K562 (cell line): ENCODE measurements at regions not wholly inside any gene's neighbourhood (a gene's known extent, or its start where the extent isn't known, plus 50 kb on each side); places are given as distances from the start of the nearest gene placed in this dataset.

ENCODE experiments used
- ATAC-seq: fragments of 200-7000 bp; cut with Tn5 transposase; 3 replicates; pipeline ENCODE4 v1.9.1; 2020; ENCODE audit warnings: moderate library complexity
- BruUV-seq: library from RNA; stranded (reverse); fragments of 400-500 nt; replicated peaks from 2 replicates; lab custom pipeline; 2021; lab: Mats Ljungman, UMichigan
- CTCF ChIA-PET: fragments of 300-600 bp; formaldehyde crosslinking; extraction: SDS; loops from one replicate; lab custom pipeline; 2021; ENCODE audit warnings: low intra/inter-chr PET ratio; lab: Yijun Ruan, JAX
- POLR2A ChIA-PET: fragments of 300-600, 350-650 bp; sonication (Branson Sonifier 250); formaldehyde crosslinking; extraction: SDS; loops from one replicate; lab custom pipeline; 2021; ENCODE audit warnings: antibody characterized with exemption, inconsistent platforms; lab: Yijun Ruan, JAX
- DNase-seq, 4 experiments: peaks; one replicate each; pipeline versions ENCODE4 v3.0.0 to v3.0.0-alpha.2; 2011 to 2018; ENCODE audit warnings: low spot score in 3 of 4, mixed read lengths in 3 of 4; ENCODE audit errors: extremely low read depth in 1 of 4
- FAIRE-seq: peaks from 2 replicates; lab custom pipeline; 2011; peaks lifted over from hg19 to GRCh38; lab: Jason Lieb, UNC
- H2AFZ ChIP-seq: 2 replicates; pipeline ENCODE4 v1.6.0; 2011; ENCODE audit warnings: low read depth, low read length, control low read depth, inconsistent platforms
- H3K27ac ChIP-seq: fragments of 200-600 bp; 3 replicates; pipeline ENCODE4 v1.8.0; 2011; ENCODE audit warnings: low read depth, mild to moderate bottlenecking, control low read depth, inconsistent platforms, low read length, moderate library complexity, mixed read lengths; ENCODE audit errors: extremely low read depth
- H3K27me3 ChIP-seq, 2 experiments: fragments of 300-600 bp in 1 of 2; 2 replicates in 1 of 2; 3 replicates in 1 of 2; pipeline versions ENCODE4 v1.6.0 to v1.8.0; 2011; ENCODE audit warnings: inconsistent platforms in 2 of 2, low read length in 2 of 2, mild to moderate bottlenecking in 1 of 2, mixed read lengths in 1 of 2, moderate library complexity in 1 of 2; ENCODE audit not compliant: control insufficient read depth in 2 of 2, insufficient read depth in 2 of 2
- H3K36me3 ChIP-seq: fragments of 300-600 bp; 3 replicates; pipeline ENCODE4 v1.8.0; 2011; ENCODE audit warnings: mild to moderate bottlenecking, low read length, inconsistent platforms; ENCODE audit not compliant: control insufficient read depth, insufficient read depth
- H3K4me1 ChIP-seq, 2 experiments: fragments of 200-600 bp in 1 of 2; replicated peaks in 1 of 2; 2 replicates in 1 of 2; 3 replicates in 1 of 2; pipeline versions ENCODE4 v1.5.1 to v1.8.0; 2011; ENCODE audit warnings: inconsistent platforms in 2 of 2, low read length in 2 of 2, mild to moderate bottlenecking in 1 of 2, mixed read lengths in 1 of 2, moderate library complexity in 1 of 2; ENCODE audit not compliant: control insufficient read depth in 2 of 2, insufficient read depth in 2 of 2
- H3K4me2 ChIP-seq: 2 replicates; pipeline ENCODE4 v1.6.1; 2011; ENCODE audit warnings: low read length, control low read depth, inconsistent platforms, mixed read lengths; ENCODE audit not compliant: insufficient read depth
- H3K4me3 ChIP-seq: fragments of 200-600 bp; sonication (generic), shearing (Covaris generic); 2 replicates; pipeline ENCODE4 v1.5.1; 2016; ENCODE audit warnings: control low read depth, inconsistent platforms
- H3K79me2 ChIP-seq: fragments of 200-600 bp; 3 replicates; pipeline ENCODE4 v1.8.0; 2011; ENCODE audit warnings: low read length, inconsistent platforms; ENCODE audit not compliant: control insufficient read depth, insufficient read depth
- H3K9ac ChIP-seq, 2 experiments: 2 replicates each; pipeline versions ENCODE4 v1.6.0 to v1.6.1; 2011; ENCODE audit warnings: low read depth in 2 of 2, low read length in 2 of 2, control low read depth in 1 of 2, inconsistent platforms in 1 of 2, mild to moderate bottlenecking in 1 of 2, mixed read lengths in 1 of 2; ENCODE audit not compliant: insufficient read depth in 1 of 2
- H3K9me1 ChIP-seq: one replicate; pipeline ENCODE4 v1.6.0; 2011; ENCODE audit warnings: inconsistent platforms, mild to moderate bottlenecking, low read length, moderate library complexity; ENCODE audit not compliant: control insufficient read depth, insufficient read depth
- H3K9me3 ChIP-seq: replicated peaks from 2 replicates; pipeline ENCODE4 v1.5.1; 2011; ENCODE audit warnings: low read depth, low read length, inconsistent platforms; ENCODE audit not compliant: control insufficient read depth, insufficient read depth
- H4K20me1 ChIP-seq: replicated peaks from 2 replicates; pipeline ENCODE4 v1.6.1; 2011; ENCODE audit warnings: low read length, inconsistent platforms, mixed read lengths; ENCODE audit not compliant: control insufficient read depth, insufficient read depth
- ATF7 ChIP-seq: fragments of 450-650 bp; IDR thresholded peaks from 2 replicates; pipeline ENCODE4 v1.7.1; 2014; ENCODE audit warnings: mild to moderate bottlenecking, moderate library complexity
- BCOR ChIP-seq: fragments of 450-650 bp; IDR thresholded peaks from 2 replicates; pipeline ENCODE4 v1.6.1; 2016
- BMI1 ChIP-seq: fragments of 150-350 bp; IDR thresholded peaks from 2 replicates; pipeline ENCODE4 v1.6.1; 2014; ENCODE audit warnings: low read length
- FOXA1 ChIP-seq: fragments of 450-650 bp; IDR thresholded peaks from 2 replicates; pipeline ENCODE4 v1.6.1; 2016; ENCODE audit warnings: mild to moderate bottlenecking, borderline replicate concordance
- FOXP1 ChIP-seq: sonication (generic); formaldehyde crosslinking; IDR thresholded peaks from 2 replicates; pipeline ENCODE4 v1.8.0; 2022; ENCODE audit warnings: mild to moderate bottlenecking, missing genetic modification reagents
- GTF2B ChIP-seq: IDR thresholded peaks from 2 replicates; pipeline ENCODE4 v1.6.1; 2011; ENCODE audit not compliant: insufficient read length; ENCODE audit errors: extremely low read depth
- HES1 ChIP-seq: fragments of 450-650 bp; IDR thresholded peaks from 2 replicates; pipeline ENCODE4 v1.6.1; 2016; ENCODE audit warnings: low read depth, mild to moderate bottlenecking, moderate library complexity
- KHSRP ChIP-seq: fragments of 450-650 bp; IDR thresholded peaks from 2 replicates; pipeline ENCODE4 v1.6.1; 2017
- KLF13 ChIP-seq: fragments of 450-650 bp; IDR thresholded peaks from 2 replicates; pipeline ENCODE4 v1.6.1; 2016; ENCODE audit warnings: missing genetic modification characterization, low read depth, mild to moderate bottlenecking, missing compliant biosample characterization, moderate library complexity, borderline replicate concordance
- MTA1 ChIP-seq: fragments of 450-650 bp; IDR thresholded peaks from 2 replicates; pipeline ENCODE4 v1.6.1; 2017; ENCODE audit warnings: borderline replicate concordance
- MTF1 ChIP-seq: fragments of 250-450 bp; sonication (Bioruptor Pico); IDR thresholded peaks from 2 replicates; pipeline ENCODE4 v1.9.0; 2021; ENCODE audit warnings: moderate library complexity, mild to moderate bottlenecking, inconsistent platforms, borderline replicate concordance
- NRF1 ChIP-seq, 2 experiments: fragments of 450-650 bp; IDR thresholded peaks in 1 of 2; conservative IDR thresholded peaks in 1 of 2; 2 replicates each; pipeline ENCODE4 v1.6.1; 2014; ENCODE audit warnings: mild to moderate bottlenecking in 2 of 2
- RREB1 ChIP-seq: fragments of 250-450 bp; sonication (Bioruptor Pico); IDR thresholded peaks from 2 replicates; pipeline ENCODE4 v1.4.0; 2020
- SMAD2 ChIP-seq: fragments of 150-350 bp; IDR thresholded peaks from 2 replicates; pipeline ENCODE4 v1.6.1; 2014; ENCODE audit warnings: low read depth, mild to moderate bottlenecking, low read length
- SMAD3 ChIP-seq: fragments of 450-650 bp; formaldehyde crosslinking; conservative IDR thresholded peaks from 2 replicates; pipeline ENCODE4 v1.4.0; 2020; ENCODE audit warnings: mild to moderate bottlenecking
- SUPT5H ChIP-seq: fragments of 450-650 bp; IDR thresholded peaks from 2 replicates; pipeline ENCODE4 v1.6.1; 2016
- TBL1XR1 ChIP-seq, 2 experiments: IDR thresholded peaks; 2 replicates each; pipeline ENCODE4 v1.6.1; 2012; ENCODE audit warnings: improper control_type of control experiment in 2 of 2, low read length in 2 of 2, mild to moderate bottlenecking in 1 of 2
- TCF7 ChIP-seq: sonication (generic); IDR thresholded peaks from 2 replicates; pipeline ENCODE4 v1.6.1; 2016; ENCODE audit warnings: antibody characterized with exemption, borderline replicate concordance
- in situ Hi-C: fragments of 300-500 bp; cut with MboI; formaldehyde crosslinking; loops from 4 replicates; pipeline ENCODE4 v1.15.0; 2018; ENCODE audit warnings: inconsistent platforms, mixed read lengths
- intact Hi-C: fragments of 100-400 bp; cut with micrococcal nuclease; formaldehyde crosslinking; loops from 2 replicates; pipeline ENCODE4 v1.14.2; 2022

- TF ChIP-seq RREB1 = no peak
These were observed 160.4 kb downstream of the ESM1 start (continued) for GRCh38 chr5:54825005-54825404.

- intact Hi-C loops (no loop called here), in situ Hi-C loops (no loop called here)
- no peak overlapping the region for H3K4me3 ChIP-seq
- H3K27me3 ChIP-seq = 0 out of 5 replicates have a peak, but pooled peaks cover 0 to 2% of the 10 kb centered on the region in 2 experiments
- 0 out of 2 replicates have a peak overlapping the region, but pooled peaks have one; percentile 37 for H2AFZ ChIP-seq
- ATAC-seq (no peak), DNase-seq (no peak), FAIRE-seq (no peak)
- no peaks in the 10 kb centered on the region for H3K36me3 ChIP-seq
- no peak overlapping the region for H3K27ac ChIP-seq
- no peak overlapping the region for H3K9ac ChIP-seq
- no peaks in the 10 kb centered on the region for H3K9me3 ChIP-seq
- no TSS peak for BruUV-seq
- H3K79me2 ChIP-seq = no peaks in the 10 kb centered on the region
- no peaks in the 10 kb centered on the region for H3K9me1 ChIP-seq
- no peak overlapping the region for H3K4me2 ChIP-seq
- no peaks in the 10 kb centered on the region for H4K20me1 ChIP-seq
- CTCF ChIA-PET = no interaction called here
- no peaks in the 10 kb centered on the region for H3K4me1 ChIP-seq
- POLR2A ChIA-PET = no interaction called here
- no peak for TF ChIP-seq KHSRP
- no peak for TF ChIP-seq FOXA1
- TF ChIP-seq HES1 = no peak
- no peak for TF ChIP-seq SUPT5H
- no peak for TF ChIP-seq TBL1XR1 (IDR thresholded peaks at IDR 0.05; ENCODE audit: low read length in 2 of 2)
- TF ChIP-seq NRF1 (conservative IDR thresholded peaks at IDR 0.05 in 1 of 2, IDR thresholded peaks at IDR 0.05 in 1 of 2) = no peak
- TF ChIP-seq SMAD2 = no peak
- no peak for TF ChIP-seq SMAD3 (CRISPR knock-in tag)
- no peak for TF ChIP-seq BCOR
- TF ChIP-seq KLF13 (tag) = no peak
- TF ChIP-seq FOXP1 = no peak
- TF ChIP-seq ATF7 = no peak
- no peak for TF ChIP-seq BMI1
- no peak for TF ChIP-seq TCF7
- TF ChIP-seq MTA1 = no peak
- TF ChIP-seq MTF1 (CRISPR knock-in tag) = no peak
- no peak for TF ChIP-seq GTF2B
These were observed 162.4 kb downstream of the ESM1 start for GRCh38 chr5:54823006-54823405.
